Activated T-helper 1 cell treated with Interleukin-2 at 50 U/mL for 16 hours (primary cell): ENCODE measurements at regions not wholly inside any gene's neighbourhood (a gene's known extent, or its start where the extent isn't known, plus 50 kb on each side); places are given as distances from the start of the nearest gene placed in this dataset.
"Not testable (repeated sequence)": the region's sequence is repeated elsewhere in the genome, so short reads cannot be mapped to it uniquely, and the experiment has no call there.

Source experiments
- DNase-seq: peaks from one replicate; pipeline ENCODE4 v3.0.0-alpha.2; 2020; ENCODE audit warnings: low read depth

DNA sequence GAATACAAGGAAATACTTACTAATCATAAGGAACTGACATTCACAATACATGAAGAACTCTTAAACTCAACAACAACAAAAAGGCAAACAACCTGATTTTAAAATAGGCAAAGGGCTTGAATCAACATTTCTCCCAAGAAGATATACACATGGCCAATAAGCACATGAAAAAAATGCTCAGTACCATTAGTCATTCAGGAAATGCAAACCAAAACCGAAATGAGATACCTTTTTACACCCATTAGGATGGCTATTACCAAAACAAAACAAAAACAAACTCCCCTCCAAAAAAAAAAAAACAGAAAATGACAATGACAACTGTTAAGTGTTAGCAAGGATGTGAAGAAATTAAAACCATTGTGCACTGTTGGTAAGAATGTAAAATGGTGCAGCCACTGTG, 104.1 kb upstream of the ZNF462 start:
- DNase-seq = no peak

DNA sequence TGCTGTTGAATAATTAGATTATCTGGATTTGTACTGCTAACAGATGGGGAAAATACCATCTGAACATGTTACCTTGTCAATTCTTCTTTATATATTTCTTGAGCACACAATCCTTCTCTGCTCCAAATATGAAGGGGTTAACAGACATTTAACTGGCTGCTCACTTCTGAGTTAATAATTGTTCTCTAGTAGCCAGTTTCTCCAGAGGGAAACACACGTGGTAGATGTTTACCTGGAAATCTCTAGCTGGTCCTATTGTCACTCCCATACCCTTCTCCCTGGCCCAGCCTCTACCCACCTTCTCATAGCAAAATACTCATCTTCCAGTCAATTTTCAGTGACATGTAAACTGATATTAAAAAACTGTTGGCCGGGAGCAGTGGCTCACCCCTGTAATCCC, 101.5 kb upstream of the ZNF462 start:
- no peak for DNase-seq

DNA sequence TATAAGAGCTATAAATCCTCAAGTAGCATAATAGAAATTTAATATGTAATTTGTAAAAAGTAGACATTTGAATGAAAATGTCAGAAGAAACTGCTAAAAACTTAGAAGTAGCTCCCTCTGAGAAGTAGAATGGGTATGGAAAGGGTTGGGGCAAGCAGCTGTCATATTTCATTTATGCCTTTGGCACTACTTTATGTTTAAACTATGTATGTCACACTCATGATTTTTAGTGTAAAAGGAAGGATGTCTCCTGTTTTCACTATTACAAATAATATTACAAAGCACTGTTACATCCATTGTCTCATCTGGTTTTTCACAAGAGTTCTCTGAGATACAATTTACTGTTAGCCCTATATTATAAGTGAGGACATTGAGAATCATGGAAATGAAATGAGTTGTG, 96.3 kb upstream of the ZNF462 start:
- DNase-seq = no peak

DNA sequence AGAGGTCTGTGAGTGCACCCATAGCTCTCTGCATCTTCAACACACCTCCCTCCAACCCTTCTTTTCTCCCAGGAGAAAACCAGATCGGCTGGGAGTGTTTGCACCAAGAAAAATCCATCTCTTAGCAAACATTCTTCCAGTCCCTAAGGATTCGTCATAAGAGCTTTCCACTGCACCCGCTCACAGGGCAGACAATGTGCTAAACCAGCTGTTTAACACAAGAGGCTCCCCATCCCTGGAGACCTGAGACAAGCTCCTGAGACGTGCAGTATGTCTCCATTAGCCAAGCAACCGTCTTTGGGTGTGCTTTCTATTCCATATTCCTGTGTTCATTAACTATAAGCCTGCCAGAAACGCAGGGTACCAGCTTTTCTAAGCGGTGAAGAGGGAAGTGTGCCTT, 93.6 kb upstream of the ZNF462 start:
- DNase-seq = no peak

DNA sequence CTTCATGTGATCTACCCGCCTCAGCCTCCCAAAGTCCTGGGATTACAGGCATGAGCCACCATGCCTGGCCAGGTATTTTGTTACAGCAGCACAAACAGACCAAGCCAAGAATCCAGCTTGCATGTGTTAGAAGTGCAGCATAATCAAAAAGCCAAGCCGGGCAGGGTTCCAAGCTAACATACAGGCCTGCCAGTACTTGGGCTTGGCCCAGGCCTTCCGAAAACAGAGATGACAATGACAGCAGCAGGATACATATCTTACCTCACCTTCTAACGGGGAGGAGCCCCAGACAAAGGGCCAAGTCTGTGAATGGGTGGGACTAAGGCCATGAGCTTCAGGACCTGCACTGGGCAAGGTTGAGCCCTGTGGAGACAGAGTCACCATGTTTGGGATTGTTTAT, 91.4 kb upstream of the ZNF462 start:
- DNase-seq = no peak

DNA sequence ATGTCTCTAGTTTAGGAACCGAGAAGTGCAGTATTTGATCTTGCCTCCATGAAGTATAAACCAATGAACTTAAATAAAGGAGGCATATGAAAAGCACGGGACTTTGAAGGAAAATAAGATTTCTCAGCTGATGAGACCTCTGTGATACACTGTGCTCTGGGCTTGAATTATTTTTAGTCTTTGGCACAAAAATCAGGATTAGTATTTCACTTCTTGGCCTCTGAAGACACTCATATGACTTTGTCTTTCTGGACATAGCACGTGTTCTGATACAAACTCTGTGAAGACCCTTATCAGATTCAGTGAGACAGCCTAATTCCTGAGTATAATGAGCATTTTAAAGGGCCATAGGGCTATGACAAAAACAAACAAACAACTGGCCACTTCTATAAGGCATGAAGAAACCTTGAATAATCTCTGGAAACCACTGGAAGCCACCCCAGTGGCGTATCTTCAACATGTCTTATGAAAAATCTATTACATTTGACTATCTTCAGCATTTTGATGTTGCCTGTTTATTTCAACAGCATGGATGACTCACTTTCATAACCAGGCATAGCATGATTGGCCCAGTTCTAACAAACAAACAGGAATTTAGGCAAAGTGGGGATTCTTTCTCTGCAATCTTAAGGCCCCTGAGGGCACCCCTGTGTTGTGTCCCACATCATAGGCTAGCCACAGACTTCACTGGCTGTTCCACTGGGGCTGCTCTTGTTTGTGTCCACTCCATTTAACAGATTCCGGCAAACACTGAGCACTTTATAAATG, 90.3 kb upstream of the ZNF462 start:
- no peak for DNase-seq

DNA sequence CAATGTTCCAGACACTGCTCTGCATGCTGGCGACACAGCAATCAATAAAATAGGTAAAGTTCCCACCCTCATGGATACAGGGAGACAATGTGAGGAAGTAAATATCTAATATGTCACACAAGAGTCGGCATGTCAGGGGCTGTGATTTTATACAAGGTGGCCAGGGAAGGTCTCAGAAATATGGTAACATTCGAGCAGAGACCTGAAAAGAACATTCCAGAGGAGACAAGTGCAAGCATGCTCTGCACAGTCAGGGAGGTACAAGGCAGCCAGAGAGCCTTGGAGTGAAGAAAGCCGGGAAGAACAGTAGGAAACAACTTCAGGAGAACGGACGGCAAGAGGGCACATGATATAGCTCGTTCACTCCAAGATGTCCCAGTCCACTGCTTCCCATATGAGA, 89.2 kb upstream of the ZNF462 start:
- DNase-seq = no peak

DNA sequence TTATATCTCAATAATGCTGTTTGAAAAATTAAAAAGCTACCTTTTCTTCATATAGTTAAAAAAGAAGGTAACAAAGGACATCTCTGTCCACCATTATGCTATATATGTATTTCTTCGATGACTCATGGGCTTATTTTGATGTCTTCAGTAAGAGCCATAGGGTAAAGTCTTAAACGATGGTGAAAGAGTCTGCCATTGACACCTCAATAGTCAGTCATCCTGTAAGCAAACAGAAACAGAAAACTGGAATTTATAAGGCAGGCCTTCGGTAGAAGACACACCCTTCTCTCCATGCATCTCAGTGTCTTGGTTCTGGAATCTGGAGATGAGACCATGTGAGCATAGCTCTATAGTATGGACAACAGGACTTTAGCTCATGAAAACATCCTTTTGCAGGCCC, 87.0 kb upstream of the ZNF462 start:
- no peak for DNase-seq

DNA sequence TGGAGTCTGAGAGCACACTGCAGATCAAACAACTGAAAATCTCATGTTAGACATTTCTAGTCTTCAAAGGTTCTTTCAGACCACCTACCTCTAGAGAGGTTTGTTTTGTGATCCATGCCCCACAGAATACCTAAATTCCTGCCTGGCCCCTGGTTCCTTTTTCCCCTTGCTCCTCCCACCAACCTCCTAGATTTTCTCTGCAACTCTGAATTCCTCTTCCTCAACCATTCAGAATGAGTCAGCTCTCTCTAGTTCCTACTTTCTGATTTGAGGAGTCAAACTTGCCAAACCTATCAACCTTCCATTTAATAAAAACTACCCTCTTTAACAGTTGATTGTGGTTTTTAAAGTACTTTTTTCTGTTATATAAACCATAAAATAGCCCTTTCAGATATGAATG, 83.2 kb upstream of the ZNF462 start:
- no peak for DNase-seq

DNA sequence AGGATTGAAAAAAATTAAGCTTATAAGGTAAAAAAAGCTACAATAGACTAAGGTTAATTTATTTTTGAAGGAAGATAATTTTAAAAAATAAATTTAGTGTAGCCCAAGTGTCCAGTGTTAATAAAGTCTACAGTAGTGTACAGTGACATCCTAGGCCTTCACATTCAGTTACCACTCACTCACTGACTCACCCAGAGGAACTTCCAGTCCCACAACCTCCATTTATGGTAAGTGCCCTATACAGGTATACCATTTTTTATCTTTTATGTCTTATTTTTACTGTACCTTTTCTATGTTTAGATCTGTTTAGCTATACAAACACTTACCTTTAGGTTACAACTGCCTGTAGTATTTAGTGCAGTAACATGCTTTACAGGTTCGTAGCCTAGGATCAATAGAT, 79.8 kb upstream of the ZNF462 start:
- no peak for DNase-seq

DNA sequence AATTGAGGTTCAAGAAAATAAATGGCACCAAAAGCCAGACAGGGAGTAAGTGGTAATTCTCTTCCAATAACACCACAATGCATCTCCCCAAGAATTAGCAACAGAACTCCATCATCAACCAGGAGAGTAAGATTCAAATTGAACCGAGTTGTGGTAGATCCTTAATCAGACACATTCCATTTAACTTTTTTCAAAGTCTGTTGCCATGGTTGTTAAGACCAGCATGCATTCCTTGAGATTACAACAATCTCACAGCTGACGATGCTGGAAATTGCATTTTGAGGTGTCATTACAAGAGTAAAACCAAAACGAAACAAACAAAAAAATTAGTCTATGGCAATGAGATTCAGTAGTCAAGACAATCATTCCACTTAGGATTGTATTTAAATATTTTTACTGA, 78.9 kb upstream of the ZNF462 start:
- no peak for DNase-seq

DNA sequence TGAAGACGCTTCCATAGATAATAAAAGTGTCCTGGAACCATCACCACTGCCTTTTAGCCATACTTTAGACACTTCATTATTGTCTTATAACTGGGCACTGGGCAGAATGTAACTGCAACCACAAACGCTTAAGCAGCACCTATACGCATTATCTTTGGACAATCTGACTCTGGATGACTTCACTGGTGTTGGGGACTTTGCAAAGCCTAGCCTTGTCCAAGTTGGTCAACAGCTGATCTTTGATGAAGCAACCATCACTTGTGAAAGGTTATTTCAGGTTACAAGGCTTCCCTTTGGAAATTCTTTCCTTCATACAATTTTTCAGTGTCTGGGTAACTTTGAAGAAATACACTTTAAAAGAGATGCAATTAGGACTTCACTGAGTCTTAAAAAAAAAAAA, 77.8 kb upstream of the ZNF462 start:
- DNase-seq = no peak

DNA sequence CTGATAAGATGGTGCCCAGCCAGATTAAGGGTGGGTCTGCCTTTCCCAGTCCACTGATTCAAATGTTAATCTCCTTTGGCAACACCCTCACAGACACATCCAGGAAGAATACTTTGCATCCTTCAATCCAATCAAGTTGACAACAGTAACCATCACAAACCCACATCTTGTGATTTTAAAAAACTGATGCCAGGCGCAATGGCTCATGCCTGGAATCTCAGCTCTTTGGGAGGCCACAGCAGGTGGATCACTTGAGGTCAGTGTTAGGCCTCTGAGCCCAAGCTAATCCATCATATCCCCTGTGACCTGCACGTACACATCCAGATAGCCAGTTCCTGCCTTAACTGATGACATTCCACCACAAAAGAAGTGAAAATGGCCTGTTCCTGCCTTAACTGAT, 74.9 kb upstream of the ZNF462 start:
- not testable (repeated sequence) for DNase-seq

DNA sequence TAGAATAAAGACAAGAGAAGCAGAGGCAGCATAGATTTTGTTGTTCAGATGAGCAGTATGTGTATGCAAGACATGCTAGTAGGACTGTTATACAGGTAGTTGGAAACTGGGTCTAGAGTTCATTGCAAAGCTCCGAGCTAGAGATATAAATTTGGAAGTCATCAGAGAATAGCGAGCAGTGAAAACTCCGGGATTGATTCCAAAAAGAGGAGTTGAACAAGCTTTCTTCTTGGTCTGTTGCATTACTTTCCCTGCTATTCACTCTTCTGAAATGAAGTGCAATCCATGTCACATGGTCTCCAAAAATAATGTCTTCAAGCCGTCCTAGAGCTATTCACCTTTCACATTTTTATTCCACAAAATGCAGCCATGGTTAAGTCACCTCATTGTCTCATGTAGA, 67.9 kb upstream of the ZNF462 start:
- no peak for DNase-seq

DNA sequence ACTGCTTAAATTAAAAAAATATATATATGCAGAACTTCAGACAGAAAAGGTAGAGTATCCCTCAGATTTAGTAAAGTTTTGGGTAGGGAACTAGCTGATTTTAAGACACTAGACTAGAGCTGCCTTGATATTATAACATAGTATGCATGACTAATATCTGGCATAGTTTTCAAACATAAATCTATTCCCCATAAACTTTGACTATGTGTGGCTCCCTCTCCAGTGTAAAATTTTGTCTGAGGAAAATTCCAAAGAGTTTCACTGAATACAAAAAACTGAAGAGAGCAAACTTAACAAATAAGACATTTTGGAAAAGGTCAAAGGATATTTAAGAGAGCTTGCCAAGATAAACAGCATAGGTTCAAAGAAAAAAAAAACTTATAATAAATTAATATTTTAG, 66.2 kb upstream of the ZNF462 start:
- DNase-seq = no peak

DNA sequence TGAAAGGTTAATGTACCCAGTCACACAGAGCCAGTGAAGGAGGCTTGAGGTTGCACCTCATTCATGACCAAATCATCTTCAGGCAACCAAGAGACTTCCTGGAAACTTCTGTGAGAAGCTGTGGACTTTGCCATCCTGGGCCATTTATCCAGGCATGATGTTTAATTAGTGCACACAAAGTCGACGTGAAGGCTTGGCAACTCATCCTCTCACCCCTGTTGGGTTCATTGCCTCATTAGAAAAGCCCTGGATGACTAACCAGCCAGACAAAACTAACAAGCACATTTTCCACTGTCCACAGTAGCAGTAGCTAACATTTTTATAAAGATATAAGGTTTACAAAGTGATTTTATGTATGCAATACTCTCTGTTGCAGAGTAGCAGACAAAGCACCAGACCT, 65.7 kb upstream of the ZNF462 start:
- DNase-seq = no peak

DNA sequence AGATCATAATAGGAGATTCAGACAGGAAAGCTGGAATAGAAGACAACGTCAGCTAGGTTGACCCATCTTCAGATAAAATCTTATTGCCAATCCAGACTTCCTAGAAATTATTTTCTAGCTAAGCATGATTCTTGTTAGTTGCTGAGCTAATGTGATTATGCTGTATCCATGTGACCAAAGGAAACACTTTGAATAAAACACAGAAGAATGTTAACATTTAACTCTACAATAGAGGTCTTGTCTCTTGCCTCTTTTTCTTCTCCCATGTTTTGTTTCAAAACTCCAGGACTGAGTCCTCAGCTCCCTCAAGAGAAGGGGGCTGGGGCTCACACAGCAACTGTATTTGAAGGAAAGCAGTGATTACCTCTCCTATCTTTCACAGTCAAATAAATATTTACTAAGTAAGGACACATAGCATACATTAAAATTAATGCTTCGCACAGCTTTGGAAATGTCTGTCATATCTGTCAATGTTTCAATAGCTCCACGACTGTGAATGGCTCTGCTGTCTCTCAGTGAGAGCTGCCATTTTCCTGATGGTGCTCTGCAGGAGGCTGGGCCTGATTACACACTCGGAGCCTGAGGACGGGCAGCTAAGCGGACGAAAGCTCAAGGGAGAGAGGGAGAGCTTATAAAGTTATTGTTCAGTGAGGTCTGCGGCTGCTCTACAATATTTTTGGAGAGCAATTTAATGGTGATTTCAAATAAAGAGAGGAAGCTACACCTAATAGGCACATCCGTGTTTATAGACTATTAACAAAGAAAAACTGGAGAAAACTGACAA, 64.8 kb upstream of the ZNF462 start:
- no peak for DNase-seq

DNA sequence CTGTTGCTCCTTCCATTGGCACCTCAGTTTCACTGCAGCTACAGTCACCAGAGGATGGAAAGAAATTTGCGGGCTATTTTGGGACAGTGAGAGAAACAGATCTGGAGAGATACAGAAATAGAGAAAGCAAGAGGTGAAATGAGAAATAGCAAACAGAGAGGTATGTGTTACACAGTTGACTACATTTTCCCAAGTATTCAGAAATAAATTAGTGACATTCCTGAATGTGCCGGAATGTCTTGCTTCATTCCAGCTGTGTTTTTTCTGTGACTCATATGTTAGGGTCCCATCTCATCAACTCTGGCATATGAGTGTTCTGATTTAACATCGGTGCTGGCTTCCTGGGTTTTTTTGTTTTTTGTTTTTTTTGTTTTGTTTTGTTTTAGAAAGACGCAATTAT, 63.8 kb upstream of the ZNF462 start:
- no peak for DNase-seq

DNA sequence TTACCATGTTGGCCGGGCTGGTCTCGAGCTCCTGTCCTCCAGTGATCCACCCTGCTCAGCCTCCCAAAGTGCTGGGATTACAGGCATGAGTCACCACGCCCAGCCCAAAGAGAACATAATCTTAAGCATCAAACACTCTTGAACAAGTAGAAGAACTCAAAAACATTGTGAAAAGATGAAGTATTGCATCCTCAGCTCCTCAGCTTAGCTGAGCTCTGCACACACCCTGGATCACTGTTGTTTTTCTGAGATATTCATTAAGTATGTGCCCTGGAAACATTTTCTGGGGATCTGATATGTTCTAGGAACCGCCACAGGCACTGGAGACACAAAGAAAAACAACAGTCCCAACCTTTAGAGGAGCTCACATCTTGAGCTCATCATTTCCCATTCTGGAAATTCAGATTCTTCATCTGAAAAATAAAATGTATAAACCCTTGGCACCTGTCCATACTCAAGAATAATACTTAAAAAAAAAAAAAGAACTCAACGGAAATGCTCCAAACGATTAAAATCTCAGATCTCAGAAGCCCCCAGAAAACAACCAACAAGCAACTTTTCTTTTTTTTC, 62.2 kb upstream of the ZNF462 start:
- no peak for DNase-seq

DNA sequence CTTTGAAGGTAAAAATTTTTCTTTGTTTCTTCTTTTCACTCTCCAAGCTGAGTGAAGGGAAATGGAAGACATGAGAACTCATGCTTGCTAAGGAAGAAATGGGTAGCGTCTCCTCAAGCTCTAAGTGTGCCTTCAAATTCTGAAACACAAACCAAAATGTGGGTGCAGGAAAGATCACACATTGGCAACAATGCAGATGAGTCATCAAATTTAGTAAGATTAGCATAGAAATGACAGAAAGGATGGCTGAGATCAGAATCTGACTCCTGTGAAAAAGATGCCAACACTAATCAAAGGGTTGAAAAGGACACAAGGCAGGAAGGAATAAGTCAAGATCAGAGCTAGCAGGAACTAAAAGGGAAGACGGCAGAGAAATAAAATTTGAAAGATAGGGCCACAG, 61.1 kb upstream of the ZNF462 start:
- DNase-seq = no peak
